Activated CD4-positive, CD25-positive, alpha-beta regulatory T cell (primary cell): ENCODE measurements at regions not wholly inside any gene's neighbourhood (a gene's known extent, or its start where the extent isn't known, plus 50 kb on each side); places are given as distances from the start of the nearest gene placed in this dataset.
"Not testable (repeated sequence)": the region's sequence is repeated elsewhere in the genome, so short reads cannot be mapped to it uniquely, and the experiment has no call there.

ENCODE experiments used
- DNase-seq, 4 experiments: peaks; one replicate each; lab custom pipeline; 2025; lab: John Stamatoyannopoulos, UW

DNA sequence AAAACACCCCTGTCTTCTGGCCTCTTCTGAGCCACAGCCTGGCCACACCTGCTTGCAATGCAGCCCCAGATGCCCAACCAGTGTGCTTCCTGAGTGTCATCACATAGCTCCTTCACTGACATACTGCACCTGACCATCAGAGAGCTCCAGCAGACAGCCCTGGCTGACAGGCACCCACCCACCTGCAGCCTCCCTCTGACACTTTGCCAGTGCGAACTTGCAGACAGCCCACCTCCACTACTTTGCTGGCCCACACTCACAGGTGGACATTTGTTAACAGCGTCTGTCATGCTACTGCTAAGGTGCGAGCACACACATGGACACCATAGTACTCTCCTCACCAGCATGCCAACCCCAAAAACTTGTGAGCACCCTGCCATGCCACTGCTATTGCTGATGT lies 740.1 kb downstream of the DNAJB9 start:
- no peak for DNase-seq

DNA sequence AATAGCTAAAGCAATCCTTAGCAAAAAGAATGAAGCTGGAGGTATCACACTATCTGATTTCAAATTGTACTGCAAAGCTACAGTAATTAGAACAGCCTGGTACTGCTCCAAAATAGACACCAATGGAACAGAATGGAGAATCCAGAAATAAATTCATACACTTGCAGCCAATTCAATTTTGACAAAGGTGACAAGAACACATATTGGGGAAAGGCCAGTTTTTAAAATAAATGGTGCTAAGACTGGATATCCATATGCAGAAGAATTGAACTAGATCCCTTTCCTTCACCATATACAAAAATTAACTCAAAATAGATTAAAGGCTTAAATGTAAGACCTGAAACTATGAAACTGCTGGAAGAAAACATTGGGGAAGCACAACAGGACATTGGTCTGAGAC lies 748.5 kb downstream of the DNAJB9 start:
- DNase-seq: no peak

DNA sequence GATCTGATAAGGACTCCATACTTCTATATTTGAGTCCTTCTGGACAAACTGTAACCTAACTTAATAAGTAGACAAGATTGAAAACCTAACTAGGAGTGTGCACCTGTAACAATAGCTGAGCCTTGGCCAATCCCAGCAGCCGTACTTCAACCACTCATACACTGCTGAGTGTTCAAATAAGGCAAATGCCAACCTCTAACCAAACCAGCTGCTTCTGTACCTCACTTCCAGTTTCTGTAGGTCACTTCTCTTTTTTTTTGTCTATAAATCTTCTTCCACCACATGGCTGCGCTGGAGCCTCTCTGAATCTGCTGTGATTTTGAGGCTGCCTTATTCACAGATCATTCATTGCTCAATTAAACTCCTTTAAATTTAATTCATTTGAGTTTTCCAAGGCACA lies 753.2 kb downstream of the DNAJB9 start:
- no peak for DNase-seq

DNA sequence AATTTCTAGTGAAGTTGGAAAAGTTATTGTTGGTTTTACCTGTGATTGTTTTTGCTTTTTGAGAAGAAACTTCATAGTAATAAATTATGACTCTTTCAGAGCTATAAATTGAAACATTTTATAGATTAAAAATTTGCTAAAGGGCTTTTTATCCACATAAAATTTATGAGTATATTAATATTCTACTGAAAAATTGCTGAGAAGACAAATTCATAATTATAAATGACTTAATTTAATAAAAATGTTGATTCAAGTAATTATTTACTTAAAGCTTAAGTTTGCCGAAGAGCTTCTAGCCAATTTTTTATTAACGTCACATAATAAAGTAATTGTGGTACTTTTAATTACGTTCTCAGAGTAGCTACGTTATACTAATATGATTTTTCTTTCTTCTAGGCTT lies 761.7 kb downstream of the DNAJB9 start:
- no peak for DNase-seq

DNA sequence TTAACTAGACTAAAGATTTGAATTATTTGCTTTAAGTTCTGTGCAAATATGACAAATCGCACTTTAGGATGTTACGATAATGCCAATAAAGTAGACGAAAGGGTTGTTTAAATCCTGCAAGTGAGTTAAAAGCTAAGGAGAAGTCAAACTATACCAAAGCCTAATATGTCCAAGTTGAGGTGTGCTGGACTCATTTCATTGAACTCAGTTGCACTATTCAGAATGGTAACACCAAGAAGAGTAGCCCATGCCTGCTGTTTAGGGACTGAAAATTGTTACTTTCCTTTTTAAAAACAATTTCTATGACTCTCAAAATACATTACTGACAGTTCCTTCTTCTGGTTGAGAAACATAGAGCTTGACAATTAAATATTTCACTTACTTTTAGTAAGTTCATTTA lies 766.3 kb downstream of the DNAJB9 start:
- DNase-seq: no peak

DNA sequence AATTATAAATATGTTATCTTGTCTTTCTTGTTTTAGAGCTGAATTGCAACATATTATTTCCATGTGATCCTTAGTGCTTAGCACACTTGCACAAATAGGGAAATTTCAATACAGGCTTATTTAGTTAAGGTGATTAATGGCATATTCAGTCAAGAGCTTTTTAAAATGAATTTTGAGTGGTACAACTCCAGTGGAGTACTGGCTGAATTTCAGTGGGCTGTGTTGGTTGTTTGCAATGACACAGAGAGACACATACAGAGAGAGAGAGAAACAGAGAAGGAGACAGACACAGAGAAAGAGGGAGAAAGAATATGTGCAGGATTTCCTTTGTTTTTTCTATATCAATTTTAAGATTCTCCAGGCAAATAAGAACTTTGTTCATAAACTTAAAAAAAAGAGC lies 766.9 kb downstream of the DNAJB9 start:
- no peak for DNase-seq

DNA sequence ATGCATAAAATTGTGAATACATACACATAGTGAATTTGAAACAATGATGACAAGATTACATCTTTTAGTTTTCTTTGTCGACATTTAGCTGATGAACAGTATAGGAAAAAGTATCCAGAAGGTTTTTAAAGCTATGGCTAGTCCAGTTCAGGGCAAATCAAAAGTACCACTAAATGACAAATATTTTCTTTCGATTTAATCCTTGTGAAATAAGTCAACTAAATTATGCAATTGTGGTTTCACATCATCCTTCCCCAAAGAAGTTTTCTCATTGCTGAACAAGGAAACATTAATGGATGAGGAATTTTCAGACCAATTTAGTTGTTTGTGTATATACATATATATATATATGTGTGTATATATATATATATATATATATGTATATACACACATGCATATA lies 774.0 kb downstream of the DNAJB9 start:
- DNase-seq: no peak

DNA sequence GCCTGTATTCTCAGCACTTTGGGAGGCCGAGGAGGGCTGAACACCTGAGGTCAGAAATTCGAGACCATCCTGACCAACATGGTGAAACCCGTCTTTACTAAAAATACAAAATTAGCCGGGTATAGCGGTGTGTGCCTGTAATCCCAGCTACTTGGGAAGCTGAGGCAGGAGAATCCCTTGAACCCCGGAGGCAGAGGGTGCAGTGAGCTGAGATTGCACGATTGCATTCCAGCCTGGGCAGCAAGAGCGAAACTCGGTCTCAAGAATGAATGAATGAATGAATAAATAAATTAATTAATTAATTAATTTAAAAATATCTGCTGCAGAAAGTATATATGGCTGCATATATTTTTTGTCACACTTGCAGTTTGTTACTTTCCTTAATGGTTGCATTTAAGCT lies 781.8 kb downstream of the DNAJB9 start:
- DNase-seq: no peak

DNA sequence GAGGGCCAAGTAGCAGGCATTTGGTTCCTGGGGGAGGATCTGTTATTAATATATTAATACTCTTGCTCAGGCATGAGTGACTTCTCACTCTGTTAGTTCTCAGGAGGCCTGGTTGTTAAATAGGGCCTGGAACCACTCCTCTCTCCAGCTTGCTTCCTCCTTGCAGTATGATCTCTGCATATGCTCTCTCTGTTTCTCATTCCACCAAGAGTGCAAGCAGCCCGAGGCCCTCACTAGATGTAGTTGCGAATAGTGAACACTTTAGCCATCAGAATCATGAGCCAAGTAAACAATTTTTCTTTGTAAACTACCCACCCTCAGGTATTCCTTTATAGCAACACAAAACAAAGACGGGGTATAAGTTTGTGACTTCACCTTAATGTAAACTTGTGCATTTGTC lies 784.3 kb downstream of the DNAJB9 start:
- no peak for DNase-seq

DNA sequence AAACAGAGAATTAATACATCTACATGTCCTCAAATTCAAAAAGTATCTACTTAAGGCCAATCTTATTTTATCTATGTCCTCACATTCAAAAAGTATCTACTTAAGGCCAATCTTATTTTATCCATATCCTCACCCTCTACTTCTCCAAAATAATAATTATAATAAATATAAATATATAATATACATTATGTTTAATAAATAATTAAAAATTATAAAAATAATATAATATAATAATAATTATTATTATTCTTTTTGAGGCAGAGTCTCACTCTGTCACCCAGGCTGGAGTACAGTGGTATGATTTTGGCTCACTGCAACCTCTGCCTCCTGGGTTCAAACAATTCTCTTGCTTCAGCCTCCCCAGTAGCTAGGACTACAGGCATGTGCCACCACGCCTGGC lies 784.9 kb downstream of the DNAJB9 start:
- DNase-seq: no peak

DNA sequence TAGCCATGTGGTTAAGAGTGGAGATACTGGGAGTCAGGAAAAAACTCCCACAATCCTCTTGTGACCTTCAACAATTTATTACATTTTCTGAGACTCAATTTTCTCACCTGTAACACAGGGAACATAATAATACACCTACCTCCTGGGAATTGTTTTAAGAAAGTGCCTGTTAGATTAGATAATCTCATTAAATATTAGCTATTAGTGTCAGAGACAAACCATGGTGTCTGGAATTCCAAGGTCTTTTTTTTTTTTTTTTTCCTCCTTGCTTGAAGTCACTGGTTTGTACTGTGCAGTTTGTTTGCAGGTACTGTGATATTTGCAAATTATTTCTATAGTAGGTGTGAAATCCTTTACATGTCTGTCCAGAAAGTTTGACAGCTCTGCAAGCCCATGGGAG lies 806.1 kb downstream of the DNAJB9 start:
- DNase-seq: no peak

DNA sequence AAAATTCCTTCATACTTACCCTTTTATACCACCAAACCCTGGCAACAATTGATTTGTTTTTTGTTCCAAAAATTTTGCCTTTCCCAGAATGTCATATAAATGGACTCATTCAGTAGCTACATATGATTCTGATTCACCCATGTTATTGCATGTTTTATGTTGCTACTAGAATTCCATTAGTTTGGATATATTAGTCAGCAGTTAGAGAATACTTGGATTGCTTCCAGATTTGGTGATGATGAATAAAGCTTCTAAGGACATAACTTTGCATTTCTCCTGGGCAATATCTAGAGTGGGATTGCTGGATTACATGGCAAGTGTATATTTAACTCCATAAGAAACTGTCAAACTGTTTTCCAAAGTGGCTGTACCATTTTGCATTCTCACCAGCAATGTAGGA lies 806.9 kb downstream of the DNAJB9 start:
- DNase-seq: no peak

DNA sequence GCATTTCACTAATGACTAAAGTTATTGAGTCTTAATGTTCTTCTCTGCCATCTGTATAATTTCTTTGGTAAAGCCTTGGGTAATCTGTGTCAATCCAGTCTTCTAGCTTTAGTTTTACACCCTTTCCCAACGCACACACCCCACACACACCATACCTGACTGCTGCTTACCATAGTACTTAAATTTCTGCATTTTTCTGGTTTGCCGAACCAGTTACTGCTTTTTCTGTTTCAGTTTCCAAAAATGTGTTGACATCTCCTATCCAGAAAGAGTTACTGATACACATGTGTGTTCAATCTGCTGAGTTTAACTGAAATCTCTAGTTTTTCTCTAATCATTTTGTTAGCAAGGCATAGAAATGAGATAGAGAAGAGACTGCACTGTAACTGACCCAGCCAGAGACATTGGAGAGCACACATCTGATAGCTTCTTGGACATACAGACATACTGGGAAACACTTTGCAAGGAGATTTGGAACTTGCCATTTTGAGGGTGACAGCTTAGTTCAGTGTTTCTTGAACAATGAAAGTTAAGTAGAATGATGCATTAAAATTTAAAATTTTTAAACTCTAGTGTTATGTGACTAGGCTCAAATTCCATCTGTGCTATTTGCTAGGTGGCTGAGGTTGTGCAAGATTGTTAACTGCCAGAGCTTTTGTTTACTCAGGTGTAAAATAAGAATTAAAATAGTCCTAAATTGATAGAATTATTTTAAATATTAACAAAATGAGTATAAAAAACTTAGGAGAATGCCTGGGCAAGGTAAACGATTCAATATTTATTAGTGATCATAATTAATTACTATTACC lies 807.6 kb downstream of the DNAJB9 start:
- DNase-seq: no peak

DNA sequence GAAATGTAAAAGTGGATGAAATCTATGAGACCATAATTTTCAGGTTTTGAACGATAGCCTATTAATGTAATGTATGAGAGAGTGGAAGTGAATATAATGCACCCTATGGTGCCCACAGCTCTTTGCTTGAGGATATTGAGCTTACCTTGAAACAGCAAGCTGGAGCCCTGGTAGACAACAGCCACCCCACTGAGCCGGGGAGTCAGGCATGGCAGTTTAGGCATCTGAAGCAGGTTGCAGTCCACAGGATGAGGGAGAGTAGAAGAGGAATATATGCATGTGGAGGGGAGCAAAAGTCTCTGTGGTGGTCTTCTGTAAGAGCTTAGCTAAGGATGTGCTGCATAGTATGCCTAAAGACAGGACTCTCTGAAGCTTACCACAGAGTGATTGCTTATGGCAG lies 817.3 kb downstream of the DNAJB9 start:
- no peak for DNase-seq

DNA sequence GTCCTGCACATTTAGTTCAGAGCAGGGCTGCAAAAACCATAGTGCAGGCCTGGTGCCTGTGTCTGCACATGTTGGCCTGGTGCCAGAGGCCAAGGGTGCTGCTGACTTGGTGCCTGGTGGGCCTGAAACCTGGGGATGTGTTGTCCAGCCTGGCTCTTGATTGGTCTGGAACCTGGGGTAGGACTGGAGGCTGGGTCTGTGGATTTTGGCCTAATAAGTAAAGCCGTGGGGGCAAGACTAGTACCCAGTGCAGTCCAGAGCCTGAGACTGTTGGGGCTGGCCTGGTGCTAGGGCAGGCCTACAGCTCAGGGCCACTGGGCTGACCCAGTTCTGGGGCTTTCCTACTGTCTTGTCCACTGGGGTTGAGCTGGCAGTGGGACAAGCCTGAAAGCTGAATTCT lies 817.9 kb downstream of the DNAJB9 start:
- DNase-seq: no peak

DNA sequence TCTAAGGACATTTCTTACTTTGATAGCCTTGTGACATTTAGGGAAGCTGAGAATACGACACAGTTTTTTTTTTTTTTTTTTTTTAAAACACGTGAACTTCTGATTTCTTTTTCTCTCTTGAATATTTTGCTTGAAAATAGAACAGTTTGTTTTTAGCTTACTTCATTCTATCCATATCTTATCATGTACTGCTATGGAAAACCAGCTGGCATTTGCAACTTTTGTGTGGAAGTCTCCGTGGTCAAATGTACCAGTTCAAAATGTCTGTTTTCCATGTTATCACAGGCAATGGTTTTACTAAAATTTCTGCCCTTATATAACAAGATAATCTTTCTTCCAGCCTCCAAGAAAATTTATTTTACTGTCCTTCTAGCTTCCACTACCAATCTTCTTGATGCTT lies 821.6 kb downstream of the DNAJB9 start:
- no peak for DNase-seq

DNA sequence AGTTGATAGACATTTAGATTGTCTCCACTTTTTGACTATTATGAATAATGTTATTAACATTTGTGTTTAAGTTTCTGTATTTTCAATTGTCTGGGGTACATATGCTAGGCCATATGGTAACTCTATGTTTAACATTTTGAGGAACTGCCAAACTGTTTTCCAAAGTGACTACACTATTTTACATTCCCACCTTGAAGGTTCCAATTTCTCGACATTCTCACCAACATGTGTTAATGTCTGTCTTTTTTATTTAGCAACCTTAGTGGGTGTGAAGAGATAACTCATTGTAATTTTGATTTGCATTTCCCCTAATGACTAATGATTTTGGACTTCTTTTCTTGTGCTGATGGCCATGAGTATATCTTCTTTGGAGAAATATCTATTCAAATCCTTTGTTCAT lies 832.4 kb downstream of the DNAJB9 start:
- DNase-seq: no peak

DNA sequence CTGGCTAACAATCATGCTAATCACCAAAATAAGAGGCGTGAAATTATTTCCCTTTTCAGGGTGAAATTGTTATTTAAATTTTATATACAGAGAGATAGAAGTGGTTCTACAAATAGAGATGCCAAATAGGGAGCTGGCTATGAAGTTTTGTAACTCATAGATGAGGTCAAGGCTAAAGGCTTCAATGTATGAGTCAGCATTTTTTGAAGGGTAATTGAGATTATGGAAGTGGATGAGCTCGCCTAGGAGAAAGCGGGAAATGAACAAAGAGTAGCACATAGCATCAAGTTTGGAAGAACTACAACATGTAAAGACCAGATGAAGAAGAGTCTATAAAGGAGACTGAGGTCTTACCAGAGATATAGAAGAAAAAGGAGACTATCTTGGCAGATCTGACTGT lies 838.1 kb downstream of the DNAJB9 start:
- no peak for DNase-seq

DNA sequence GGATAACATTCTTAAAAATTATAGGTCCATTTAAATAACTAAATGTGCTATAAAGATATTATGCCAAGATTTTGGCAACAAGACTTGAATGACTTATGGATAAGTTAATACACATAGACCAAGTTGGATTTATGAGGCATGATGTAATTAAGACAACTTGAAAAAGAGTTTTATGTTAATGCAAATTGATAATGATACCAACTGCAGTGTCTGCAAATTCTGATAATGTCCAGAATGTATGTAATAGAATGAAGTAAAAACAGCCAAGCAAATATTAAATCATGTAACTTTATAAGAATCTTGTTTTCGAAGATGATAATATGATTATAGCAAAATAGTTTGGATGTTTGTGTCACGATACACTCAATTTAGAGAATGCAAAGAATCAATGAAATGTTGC lies 868.3 kb downstream of the DNAJB9 start:
- DNase-seq: no peak

DNA sequence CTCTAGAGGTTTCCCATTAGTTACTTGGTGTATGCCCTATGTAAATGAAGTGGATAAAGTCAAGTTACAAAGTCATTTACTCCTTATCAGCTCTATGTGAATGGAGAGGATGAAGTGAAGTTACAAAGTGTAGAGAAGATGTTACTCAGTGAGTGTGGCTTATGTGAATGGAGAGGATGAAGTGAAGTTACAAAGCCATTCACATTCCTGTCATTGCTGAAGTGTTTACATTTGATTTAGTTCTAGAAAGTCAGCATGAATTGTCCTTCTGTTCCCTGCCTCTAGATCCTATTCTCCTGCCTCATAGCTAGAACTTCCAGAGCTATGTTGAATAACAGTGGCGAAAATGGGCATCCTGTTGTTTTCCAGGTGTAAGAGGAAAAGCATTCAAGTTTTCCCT lies 880.1 kb downstream of the DNAJB9 start:
- no peak for DNase-seq

DNA sequence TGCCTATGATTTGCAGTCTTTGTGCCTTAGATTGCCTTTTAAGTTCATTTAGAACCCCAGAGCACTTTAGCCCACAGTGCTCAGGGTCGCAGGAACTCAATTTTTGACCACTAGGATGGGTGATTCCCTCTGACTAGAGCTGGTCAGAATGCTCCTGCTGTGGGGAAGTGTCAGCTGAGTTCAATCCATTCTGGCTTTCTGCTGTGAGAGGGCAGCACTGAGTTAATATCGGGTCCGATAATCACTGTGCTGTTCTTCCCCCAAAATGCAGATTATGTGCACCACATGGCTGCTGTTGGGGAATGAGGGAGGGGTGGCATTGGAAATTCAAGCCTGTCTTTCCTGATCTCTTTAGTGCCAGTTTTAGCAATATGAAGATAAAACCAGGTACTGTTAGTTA lies 886.4 kb downstream of the DNAJB9 start:
- no peak for DNase-seq

DNA sequence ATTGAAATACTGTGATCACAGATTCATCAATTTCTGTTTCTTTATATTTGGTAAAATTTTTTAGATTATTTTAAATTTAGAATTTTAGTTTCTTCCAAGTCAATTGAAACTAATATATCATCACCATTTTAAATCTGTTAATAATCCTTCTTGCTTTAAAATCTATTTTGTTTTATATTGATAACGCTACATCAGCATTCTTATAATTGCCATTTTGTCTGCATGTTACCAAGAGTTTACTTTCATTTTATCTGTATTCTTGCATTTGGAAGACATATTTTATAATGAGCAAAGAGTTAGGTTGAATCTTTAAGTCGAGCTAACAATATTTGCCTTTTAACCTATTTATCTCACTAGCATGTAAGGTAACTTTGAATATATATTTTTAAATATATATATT lies 890.6 kb downstream of the DNAJB9 start:
- no peak for DNase-seq

DNA sequence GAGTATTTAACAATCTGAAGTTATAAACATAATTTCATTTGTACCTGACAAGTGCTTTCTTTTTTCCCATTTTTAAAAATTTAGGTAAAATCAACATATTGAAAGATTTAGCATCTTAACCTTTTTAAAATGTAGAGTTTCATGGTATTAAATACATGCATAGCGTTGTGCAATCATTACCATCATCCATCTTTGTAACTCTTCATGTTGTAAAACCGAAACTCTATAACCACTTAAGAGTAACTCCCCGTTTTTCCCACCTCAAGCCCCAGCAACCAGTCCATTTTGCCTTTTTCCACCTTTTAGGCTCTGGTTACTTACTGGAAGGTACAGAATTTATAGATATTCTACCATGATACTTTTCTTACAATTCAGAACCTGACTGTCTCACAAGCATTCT lies 892.5 kb downstream of the DNAJB9 start:
- DNase-seq: no peak

DNA sequence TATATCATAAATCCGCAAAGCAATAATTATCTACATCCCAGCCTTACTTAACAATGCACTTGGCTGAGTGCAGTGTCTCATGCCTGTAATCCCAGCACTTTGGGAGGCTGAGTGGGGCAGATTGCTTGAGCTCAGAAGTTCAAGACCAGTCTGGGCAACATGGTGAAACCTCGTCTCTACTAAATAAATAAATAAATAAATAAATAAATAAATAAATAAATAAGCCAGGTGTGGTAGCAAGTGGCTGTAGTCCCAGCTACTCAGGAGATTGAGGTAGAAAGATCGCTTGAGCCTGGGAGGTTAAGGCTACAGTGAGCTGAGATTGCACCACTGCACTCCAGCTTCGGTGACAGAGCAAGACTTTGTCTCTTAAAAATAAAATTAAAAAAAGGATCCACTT lies 898.1 kb downstream of the DNAJB9 start:
- not testable (repeated sequence) for DNase-seq

DNA sequence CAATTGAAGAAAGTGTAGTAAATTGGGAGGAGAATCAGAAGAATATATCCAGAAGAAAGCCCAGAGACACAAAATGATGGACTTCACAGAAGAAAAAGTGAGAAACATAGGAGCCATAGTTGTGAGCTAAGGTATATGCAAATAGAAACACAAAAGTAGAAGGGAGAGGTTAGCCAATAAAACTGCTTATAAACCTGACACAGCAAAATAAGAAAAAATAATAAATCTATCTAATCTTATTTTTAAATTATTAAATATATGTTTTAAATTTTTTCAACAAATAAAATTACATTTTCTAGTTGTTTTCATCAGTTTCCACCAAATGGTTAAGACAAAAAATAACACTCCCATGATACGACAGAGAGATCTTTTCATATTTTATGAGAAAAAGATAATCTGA lies 903.5 kb downstream of the DNAJB9 start:
- no peak for DNase-seq
